Kidney (tissue), 13 donors: ENCODE measurements at regions not wholly inside any gene's neighbourhood (a gene's known extent, or its start where the extent isn't known, plus 50 kb on each side); places are given as distances from the start of the nearest gene placed in this dataset.

Experiments used
- DNase-seq, 5 donors: peaks; one replicate each; pipeline ENCODE4 v3.0.0-alpha.2; 2013 to 2020
- FAIRE-seq: peaks from 2 replicates; lab custom pipeline; 2012; peaks lifted over from hg19 to GRCh38; lab: Jason Lieb, UNC
- H3K27ac ChIP-seq, 2 donors: one replicate each; pipeline ENCODE4 v1.7.0; 2013; ENCODE audit warnings: low read depth in 2 of 2, low read length in 2 of 2, inconsistent platforms in 1 of 2
- H3K27me3 ChIP-seq: one replicate; pipeline ENCODE4 v1.7.1; 2013; ENCODE audit warnings: low read length, inconsistent platforms; ENCODE audit not compliant: control insufficient read depth, insufficient read depth
- H3K36me3 ChIP-seq, 3 donors: one replicate each; pipeline versions ENCODE4 v1.7.0 to v1.7.1; 2013; ENCODE audit warnings: low read length in 3 of 3, control low read depth in 1 of 3, inconsistent platforms in 1 of 3; ENCODE audit not compliant: insufficient read depth in 3 of 3, control insufficient read depth in 2 of 3
- H3K4me1 ChIP-seq, 3 donors: one replicate each; pipeline versions ENCODE4 v1.7.0 to v1.7.1; 2013; ENCODE audit warnings: low read length in 3 of 3, inconsistent platforms in 1 of 3, low read depth in 1 of 3; ENCODE audit not compliant: control insufficient read depth in 2 of 3, insufficient read depth in 2 of 3
- H3K4me3 ChIP-seq, 3 donors: one replicate each; pipeline versions ENCODE4 v1.7.0 to v1.8.1; 2013; ENCODE audit warnings: low read length in 3 of 3, control low read depth in 1 of 3, inconsistent platforms in 1 of 3
- H3K9ac ChIP-seq, 3 donors: one replicate each; pipeline versions ENCODE4 v1.7.0 to v1.7.1; 2013; ENCODE audit warnings: low read length in 3 of 3, control low read depth in 1 of 3, inconsistent platforms in 1 of 3
- H3K9me3 ChIP-seq, 3 donors: one replicate each; pipeline versions ENCODE4 v1.7.0 to v1.7.1; 2013; ENCODE audit warnings: low read length in 3 of 3, control low read depth in 1 of 3, inconsistent platforms in 1 of 3; ENCODE audit not compliant: control insufficient read depth in 2 of 3, insufficient read depth in 1 of 3
- CTCF ChIP-seq: IDR thresholded peaks from 3 replicates; pipeline ENCODE4 v1.5.1; 2012; ENCODE audit warnings: mild to moderate bottlenecking, moderate library complexity, borderline replicate concordance; ENCODE audit not compliant: insufficient read depth; ENCODE audit errors: extremely low read depth
- intact Hi-C: fragments of 100-400 bp; cut with DNase I; formaldehyde crosslinking; loops from one replicate; pipeline ENCODE4 v1.11.1; 2022
- donor health status: control.
- donor health status: control.
- donor health status: control.
- donor health status: control.
- donor health status: control.
- donor health status: DM: yes; HTN: yes; CAD: no.
- donor health status: Normal renal cell carcinoma (clear cell type).

GRCh38 chr5:152456815-152457443, 51.9 kb upstream of the NMUR2 start:
- no peak for FAIRE-seq

GRCh38 chr5:152462021-152462721, 57.1 kb upstream of the NMUR2 start:
- TF ChIP-seq CTCF = no peak
- DNase-seq = peak in 1 of 5 donors; percentile 11
- intact Hi-C loops = no loop called here
- Histone ChIP-seq H3K36me3 (no peaks in the 10 kb centered on the region), H3K4me3 (no peak overlapping the region), H3K9me3 (no peaks in the 10 kb centered on the region), H3K9ac (no peak overlapping the region), H3K4me1 (no peaks in the 10 kb centered on the region), H3K27me3 (no peaks in the 10 kb centered on the region), H3K27ac (no peak overlapping the region)
- FAIRE-seq = no peak

More at GRCh38 chr5:152456815-152457443, 51.9 kb upstream of the NMUR2 start:
- TF ChIP-seq CTCF = no peak
- no peak for DNase-seq
- no peaks in the 10 kb centered on the region for H3K36me3 ChIP-seq
- no peaks in the 10 kb centered on the region for H3K4me1 ChIP-seq
- no peak overlapping the region for H3K27ac ChIP-seq
- H3K9ac ChIP-seq = no peak overlapping the region
- H3K4me3 ChIP-seq = no peak overlapping the region
- no peaks in the 10 kb centered on the region for H3K27me3 ChIP-seq
- H3K9me3 ChIP-seq = no peaks in the 10 kb centered on the region
- intact Hi-C loops = no loop called here

- Histone ChIP-seq H3K9me3 (no peaks in the 10 kb centered on the region), H3K9ac (no peak overlapping the region), H3K4me1 (no peaks in the 10 kb centered on the region), H3K27me3 (no peaks in the 10 kb centered on the region), H3K27ac (no peak overlapping the region), H3K36me3 (no peaks in the 10 kb centered on the region), H3K4me3 (no peak overlapping the region)
- FAIRE-seq = no peak
- intact Hi-C loops = no loop called here
- TF ChIP-seq CTCF = no peak
- DNase-seq = no peak
These were observed 59.0 kb upstream of the NMUR2 start for GRCh38 chr5:152464048-152464447.
